ENCODE measurements at regions not wholly inside any gene's neighbourhood (a gene's known extent, or its start where the extent isn't known, plus 50 kb on each side); places are given as distances from the start of the nearest gene placed in this dataset.
"Not testable (repeated sequence)": the region's sequence is repeated elsewhere in the genome, so short reads cannot be mapped to it uniquely, and the experiment has no call there.

DNA sequence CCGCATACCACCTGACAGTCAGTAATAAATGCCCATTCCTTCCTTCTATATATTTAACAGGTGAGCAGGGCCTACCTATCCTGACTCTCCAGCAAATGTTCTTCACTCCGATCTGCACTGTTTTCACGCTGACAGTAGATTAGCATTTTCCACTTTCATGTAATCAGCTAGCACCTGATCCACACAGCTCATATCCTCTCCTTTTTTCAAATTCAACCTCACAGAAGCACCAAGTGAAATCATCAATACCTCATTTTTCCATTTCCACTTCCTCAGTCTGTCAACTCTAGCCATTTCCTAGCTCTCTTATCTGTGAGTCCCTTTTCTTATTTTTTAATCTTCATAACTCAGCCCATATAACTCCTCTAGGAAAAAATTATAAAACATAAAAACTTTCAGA is 402.8 kb downstream of the ZEB2 start:
- H3K36me3 ChIP-seq (replicated peaks in 1 of 2; ENCODE audit: insufficient read depth in 1 of 2, low read depth in 2 of 2): no peaks in the 10 kb centered on the region
- H3K4me1 ChIP-seq: no peaks in the 10 kb centered on the region
- 94 to 96% methylated on average over 3 of the region's 3 CpGs for WGBS, 2 donors
- intact Hi-C loops (cut with DNase I): no loop called here
- no peaks in the 10 kb centered on the region for H3K27me3 ChIP-seq
- H3K27ac ChIP-seq: no peak overlapping the region
- H3K9me3 ChIP-seq: no peaks in the 10 kb centered on the region
- ATAC-seq (no peak), DNase-seq (no peak)
- H3K4me3 ChIP-seq: no peak overlapping the region
- no peak for TF ChIP-seq POLR2A (IDR thresholded peaks at IDR 0.05)
- TF ChIP-seq, protein P1, sequence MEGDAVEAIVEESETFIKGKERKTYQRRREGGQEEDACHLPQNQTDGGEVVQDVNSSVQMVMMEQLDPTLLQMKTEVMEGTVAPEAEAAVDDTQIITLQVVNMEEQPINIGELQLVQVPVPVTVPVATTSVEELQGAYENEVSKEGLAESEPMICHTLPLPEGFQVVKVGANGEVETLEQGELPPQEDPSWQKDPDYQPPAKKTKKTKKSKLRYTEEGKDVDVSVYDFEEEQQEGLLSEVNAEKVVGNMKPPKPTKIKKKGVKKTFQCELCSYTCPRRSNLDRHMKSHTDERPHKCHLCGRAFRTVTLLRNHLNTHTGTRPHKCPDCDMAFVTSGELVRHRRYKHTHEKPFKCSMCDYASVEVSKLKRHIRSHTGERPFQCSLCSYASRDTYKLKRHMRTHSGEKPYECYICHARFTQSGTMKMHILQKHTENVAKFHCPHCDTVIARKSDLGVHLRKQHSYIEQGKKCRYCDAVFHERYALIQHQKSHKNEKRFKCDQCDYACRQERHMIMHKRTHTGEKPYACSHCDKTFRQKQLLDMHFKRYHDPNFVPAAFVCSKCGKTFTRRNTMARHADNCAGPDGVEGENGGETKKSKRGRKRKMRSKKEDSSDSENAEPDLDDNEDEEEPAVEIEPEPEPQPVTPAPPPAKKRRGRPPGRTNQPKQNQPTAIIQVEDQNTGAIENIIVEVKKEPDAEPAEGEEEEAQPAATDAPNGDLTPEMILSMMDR (IDR thresholded peaks at IDR 0.05): no peak

GRCh38 chr2:144115739-144116291 is 404.1 kb downstream of the ZEB2 start:
- no peaks in the 10 kb centered on the region for H3K9me3 ChIP-seq
- H3K4me1 ChIP-seq: no peaks in the 10 kb centered on the region
- no peak for DNase-seq
- intact Hi-C loops (cut with DNase I): no loop called here
- no peak for ATAC-seq
- no peak for TF ChIP-seq POLR2A (IDR thresholded peaks at IDR 0.05)
- TF ChIP-seq, protein P1 (IDR thresholded peaks at IDR 0.05): no peak
- no peak overlapping the region for H3K27ac ChIP-seq
- no peak overlapping the region for H3K4me3 ChIP-seq
- H3K27me3 ChIP-seq: no peaks in the 10 kb centered on the region
- WGBS, 2 donors: 46 to 52% methylated on average over 1 of the region's 1 CpG
- no peaks in the 10 kb centered on the region for H3K36me3 ChIP-seq (replicated peaks in 1 of 2; ENCODE audit: insufficient read depth in 1 of 2, low read depth in 2 of 2)

GRCh38 chr2:144114760-144115159 is 405.2 kb downstream of the ZEB2 start:
- TF ChIP-seq, protein P1 (IDR thresholded peaks at IDR 0.05): no peak
- no peak for TF ChIP-seq POLR2A (IDR thresholded peaks at IDR 0.05)
- no peak overlapping the region for H3K4me3 ChIP-seq
- 96% methylated on average over 1 of the region's 1 CpG for WGBS, 2 donors
- H3K27me3 ChIP-seq: no peaks in the 10 kb centered on the region
- no peaks in the 10 kb centered on the region for H3K4me1 ChIP-seq
- H3K36me3 ChIP-seq (replicated peaks in 1 of 2; ENCODE audit: insufficient read depth in 1 of 2, low read depth in 2 of 2): no peaks in the 10 kb centered on the region
- intact Hi-C loops (cut with DNase I): no loop called here
- DNase-seq: no peak
- no peak overlapping the region for H3K27ac ChIP-seq
- no peaks in the 10 kb centered on the region for H3K9me3 ChIP-seq
- ATAC-seq: no peak

- TF ChIP-seq, protein P1 (IDR thresholded peaks at IDR 0.05): no peak
- TF ChIP-seq POLR2A (IDR thresholded peaks at IDR 0.05): no peak
- no peaks in the 10 kb centered on the region for H3K27me3 ChIP-seq
- no peak for ATAC-seq
- WGBS, 2 donors: 89% methylated on average over 2 of the region's 2 CpGs
- no peaks in the 10 kb centered on the region for H3K9me3 ChIP-seq
- no peak overlapping the region for H3K27ac ChIP-seq
- intact Hi-C loops (cut with DNase I): no loop called here
- no peaks in the 10 kb centered on the region for H3K36me3 ChIP-seq (replicated peaks in 1 of 2; ENCODE audit: insufficient read depth in 1 of 2, low read depth in 2 of 2)
- H3K4me3 ChIP-seq: no peak overlapping the region
- DNase-seq: peak in 1 of 4 donors; percentile 6
- no peaks in the 10 kb centered on the region for H3K4me1 ChIP-seq
These were observed 408.5 kb downstream of the ZEB2 start for GRCh38 chr2:144111437-144111836.

DNA sequence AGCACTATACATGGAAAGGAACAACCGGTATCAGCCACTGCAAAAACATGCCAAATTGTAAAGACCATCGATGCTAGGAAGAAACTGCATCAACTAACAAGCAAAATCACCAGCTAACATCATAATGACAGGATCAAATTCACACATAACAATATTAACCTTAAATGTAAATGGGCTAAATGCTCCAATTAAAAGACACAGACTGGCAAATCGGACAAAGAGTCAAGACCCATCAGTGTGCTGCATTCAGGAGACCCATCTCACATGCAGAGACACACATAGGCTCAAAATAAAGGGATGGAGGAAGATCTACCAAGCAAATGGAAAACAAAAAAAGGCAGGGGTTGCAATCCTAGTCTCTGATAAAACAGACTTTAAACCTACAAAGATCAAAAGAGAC is 413.8 kb downstream of the ZEB2 start:
- H3K9me3 ChIP-seq; H3K27ac ChIP-seq; H3K27me3 ChIP-seq; H3K4me3 ChIP-seq; ATAC-seq; H3K36me3 ChIP-seq (replicated peaks in 1 of 2; ENCODE audit: insufficient read depth in 1 of 2, low read depth in 2 of 2); DNase-seq; intact Hi-C loops (cut with DNase I); H3K4me1 ChIP-seq: not testable (repeated sequence)
- 89 to 100% methylated on average over 2 to 3 of the region's 3 CpGs for whole genome bisulfite sequencing, 2 donors
